Effector memory CD8-positive, alpha-beta T cell (primary cell): ENCODE measurements at regions not wholly inside any gene's neighbourhood (a gene's known extent, or its start where the extent isn't known, plus 50 kb on each side); places are given as distances from the start of the nearest gene placed in this dataset.

Experiments used
- ATAC-seq: fragments of 150-1000 bp; cut with Tn5 transposase; replicated peaks from 2 replicates; pipeline ENCODE4 v1.10.0; 2021; ENCODE audit warnings: mild to moderate bottlenecking, moderate library complexity
- DNase-seq, 3 experiments: peaks; one replicate each; pipeline ENCODE4 v3.0.0; 2021
- H3K27ac Mint-ChIP-seq, 2 donors: one replicate each; pipeline ENCODE4 v1.8.0; 2022; ENCODE audit warnings: mild to moderate bottlenecking in 2 of 2, mixed read lengths in 2 of 2, moderate library complexity in 2 of 2
- H3K27me3 Mint-ChIP-seq, 2 donors: one replicate each; pipeline ENCODE4 v1.8.0; 2022; ENCODE audit warnings: mixed read lengths in 2 of 2
- H3K36me3 Mint-ChIP-seq: one replicate; pipeline ENCODE4 v1.8.0; 2022; ENCODE audit warnings: mild to moderate bottlenecking, moderate library complexity, mixed read lengths; ENCODE audit not compliant: insufficient read depth
- H3K4me1 Mint-ChIP-seq, 2 donors: one replicate each; pipeline ENCODE4 v1.8.0; 2022; ENCODE audit warnings: low read depth in 2 of 2, mixed read lengths in 2 of 2
- H3K4me3 Mint-ChIP-seq, 2 donors: one replicate each; pipeline ENCODE4 v1.8.0; 2022; ENCODE audit warnings: mild to moderate bottlenecking in 2 of 2, mixed read lengths in 2 of 2, moderate library complexity in 2 of 2
- H3K9me3 Mint-ChIP-seq, 2 donors: one replicate each; pipeline ENCODE4 v1.8.0; 2022; ENCODE audit warnings: mixed read lengths in 2 of 2

DNA sequence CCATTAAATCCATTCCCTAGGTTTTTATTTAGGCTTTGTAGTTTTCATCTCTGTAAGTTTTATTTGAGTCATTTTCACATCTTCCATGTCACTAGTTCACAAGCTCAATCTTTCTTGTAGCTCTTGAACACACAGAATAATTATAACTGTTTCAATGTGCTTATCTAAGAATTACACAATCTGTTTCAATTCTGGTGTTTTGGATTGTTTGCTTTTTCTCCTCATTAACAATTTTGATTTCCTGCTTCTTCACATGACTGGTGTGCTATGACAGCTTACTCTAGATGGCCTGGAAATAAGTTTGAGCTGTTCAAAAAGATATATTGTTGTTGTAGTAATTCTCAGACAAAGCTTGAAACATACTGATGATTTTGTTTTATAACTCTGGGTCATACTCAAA lies 1974.1 kb upstream of the NUDT12 start:
- Mint-ChIP-seq H3K36me3 (no peaks in the 10 kb centered on the region), H3K27me3 (no peaks in the 10 kb centered on the region), H3K4me3 (no peak overlapping the region), H3K27ac (no peak overlapping the region), H3K4me1 (no peaks in the 10 kb centered on the region), H3K9me3 (peaks cover 0 to 2% of the 10 kb centered on the region in 2 donors)
- no peak for ATAC-seq
- no peak for DNase-seq

DNA sequence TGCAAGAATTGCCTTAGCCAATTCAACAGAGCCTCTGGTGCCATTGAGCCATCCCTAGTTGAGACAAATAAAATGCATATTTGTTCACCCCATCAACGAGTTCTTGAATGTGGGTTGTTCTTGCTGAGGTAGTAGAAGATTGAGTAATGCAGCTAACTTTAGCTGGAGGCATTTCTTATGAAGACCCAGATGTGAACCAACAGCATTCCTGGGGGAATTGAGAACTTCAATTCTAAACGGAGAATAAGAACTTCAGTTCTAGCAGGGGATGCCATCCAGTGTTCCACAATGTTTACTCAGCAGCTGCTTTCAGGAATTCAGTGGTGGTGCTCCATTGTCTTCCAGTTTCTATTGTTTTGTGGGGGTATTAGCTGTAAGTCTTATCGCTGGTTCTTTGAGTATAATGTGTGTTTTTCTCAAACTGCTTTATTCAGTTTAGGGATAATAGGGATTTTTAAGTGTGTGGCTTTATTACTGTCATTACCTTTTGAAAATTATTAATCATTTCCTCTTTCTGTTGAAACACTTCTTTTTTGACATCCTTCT lies 1968.2 kb upstream of the NUDT12 start:
- DNase-seq (no peak), ATAC-seq (no peak)
- peaks cover 9 to 15% of the 10 kb centered on the region in 2 donors for H3K9me3 Mint-ChIP-seq
- H3K27me3 Mint-ChIP-seq: no peaks in the 10 kb centered on the region
- no peak overlapping the region for H3K27ac Mint-ChIP-seq
- H3K4me1 Mint-ChIP-seq: no peaks in the 10 kb centered on the region
- H3K36me3 Mint-ChIP-seq: no peaks in the 10 kb centered on the region
- no peak overlapping the region for H3K4me3 Mint-ChIP-seq

DNA sequence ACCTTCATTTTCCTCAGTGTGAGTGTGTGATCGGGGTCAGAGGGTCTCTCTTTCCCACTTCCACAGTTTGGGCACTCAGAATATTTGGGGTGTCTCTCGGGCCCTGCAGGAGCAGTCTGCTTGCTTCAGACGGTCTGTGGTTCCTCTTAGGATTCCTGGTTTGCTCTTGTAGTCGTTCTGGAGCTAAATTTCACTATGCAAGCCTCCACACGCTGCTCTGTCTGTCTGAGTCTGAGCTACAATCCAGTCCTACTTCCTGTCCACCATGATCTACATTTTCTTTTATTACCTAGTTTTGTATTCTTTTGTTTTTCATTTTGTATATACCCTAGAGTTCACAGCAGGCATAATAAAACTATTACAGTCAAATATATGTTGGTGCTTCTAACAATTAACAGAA lies 1967.3 kb upstream of the NUDT12 start:
- no peak for DNase-seq
- Mint-ChIP-seq H3K4me3 (no peak overlapping the region), H3K4me1 (no peaks in the 10 kb centered on the region), H3K27me3 (no peaks in the 10 kb centered on the region), H3K36me3 (no peaks in the 10 kb centered on the region), H3K27ac (no peak overlapping the region), H3K9me3 (peaks cover 9 to 16% of the 10 kb centered on the region in 2 donors)
- no peak for ATAC-seq

DNA sequence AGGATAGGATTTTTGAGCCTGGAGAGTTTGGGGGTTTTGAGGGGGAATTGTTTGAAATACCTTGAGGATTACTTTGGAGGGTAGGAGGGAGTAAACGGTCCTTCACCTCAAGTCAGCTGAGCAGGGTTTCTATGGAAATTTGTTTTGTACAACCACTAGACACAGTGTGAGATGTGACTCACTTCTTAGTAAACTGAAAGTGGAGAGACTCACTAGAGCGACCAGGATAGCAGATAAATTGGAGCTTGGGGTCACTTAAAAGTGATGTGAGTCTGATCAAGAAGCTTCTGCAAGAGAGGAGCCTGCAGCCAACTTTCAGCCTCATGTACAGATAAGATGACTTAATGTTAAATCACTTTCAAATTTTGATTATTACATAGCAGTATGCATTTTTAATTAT lies 1945.9 kb upstream of the NUDT12 start:
- ATAC-seq: no peak
- no peaks in the 10 kb centered on the region for H3K4me1 Mint-ChIP-seq
- H3K27me3 Mint-ChIP-seq: no peaks in the 10 kb centered on the region
- no peak overlapping the region for H3K4me3 Mint-ChIP-seq
- H3K36me3 Mint-ChIP-seq: no peaks in the 10 kb centered on the region
- peaks cover 0 to 14% of the 10 kb centered on the region in 2 donors for H3K9me3 Mint-ChIP-seq
- DNase-seq: no peak
- no peak overlapping the region for H3K27ac Mint-ChIP-seq

DNA sequence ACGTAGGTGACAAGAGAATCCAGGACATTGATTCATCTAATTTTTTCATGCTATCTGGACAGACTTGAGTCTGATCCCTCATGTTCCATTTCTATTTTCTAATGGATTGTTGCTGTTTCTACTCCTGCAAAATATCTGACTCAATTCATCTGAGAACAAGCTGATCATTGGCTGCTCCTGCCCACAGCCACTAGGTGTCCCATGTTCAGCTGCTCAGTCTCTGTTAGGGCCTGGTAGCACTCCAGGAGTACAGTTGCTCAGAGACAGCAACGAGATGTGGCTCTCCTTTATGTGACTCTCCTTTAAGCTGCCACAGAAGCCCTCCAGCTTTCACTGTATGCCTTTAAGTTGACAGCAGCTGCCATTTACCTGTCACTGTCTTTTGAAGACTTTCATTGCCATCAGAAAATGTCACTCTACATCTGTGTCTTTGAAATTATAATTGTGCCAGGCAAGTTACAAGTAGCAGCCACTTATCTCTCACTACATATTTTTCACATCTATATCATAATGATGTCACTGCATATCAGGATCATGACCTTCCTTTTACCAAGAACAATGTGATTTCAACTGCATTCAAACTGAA lies 1944.2 kb upstream of the NUDT12 start:
- Mint-ChIP-seq H3K27me3 (no peaks in the 10 kb centered on the region), H3K36me3 (no peaks in the 10 kb centered on the region), H3K9me3 (peaks cover 0 to 9% of the 10 kb centered on the region in 2 donors), H3K4me3 (no peak overlapping the region), H3K4me1 (no peaks in the 10 kb centered on the region), H3K27ac (no peak overlapping the region)
- ATAC-seq (no peak), DNase-seq (no peak)

DNA sequence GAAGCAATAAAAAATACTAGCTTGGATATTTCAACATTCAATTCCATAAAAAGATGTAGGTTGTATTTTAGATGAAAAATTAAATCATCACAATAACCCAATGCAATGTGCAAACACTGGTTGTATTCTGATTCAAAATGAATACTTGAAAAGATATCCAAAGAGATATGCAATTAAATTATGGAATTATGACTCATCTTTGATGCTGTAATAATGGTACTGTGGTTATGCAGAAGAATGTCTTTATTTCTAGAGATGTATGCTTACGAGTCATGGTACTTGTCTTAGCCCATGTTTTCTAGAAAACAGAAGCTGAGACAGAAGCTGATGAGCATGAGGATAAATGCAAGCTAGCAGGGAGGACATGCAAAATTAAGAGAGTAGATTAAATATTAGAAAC lies 1941.4 kb upstream of the NUDT12 start:
- no peak for DNase-seq
- H3K36me3 Mint-ChIP-seq: no peaks in the 10 kb centered on the region

DNA sequence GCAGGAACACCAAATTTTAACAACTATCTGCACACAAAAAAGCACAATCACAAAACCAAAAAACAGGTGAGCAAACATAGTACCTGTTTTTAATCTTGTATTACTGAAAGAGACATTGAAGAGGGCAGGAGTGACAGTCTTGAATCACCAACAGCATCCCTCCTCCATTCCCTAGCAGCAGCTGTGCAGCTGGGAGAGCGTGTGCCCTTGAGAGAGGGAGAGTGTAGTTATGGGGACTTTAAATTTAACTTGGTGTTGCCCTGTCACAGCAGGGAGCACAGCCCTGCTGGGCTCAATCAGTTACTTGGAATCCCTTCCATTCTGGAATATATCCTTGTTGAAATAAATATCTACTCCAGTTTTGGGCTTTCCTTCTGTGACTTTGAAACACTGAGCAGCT lies 1938.7 kb upstream of the NUDT12 start:
- Mint-ChIP-seq H3K9me3 (no peaks in the 10 kb centered on the region), H3K36me3 (peaks cover 2% of the 10 kb centered on the region), H3K27ac (no peak overlapping the region), H3K27me3 (no peaks in the 10 kb centered on the region), H3K4me1 (no peaks in the 10 kb centered on the region), H3K4me3 (no peak overlapping the region)
- DNase-seq (no peak), ATAC-seq (no peak)

More for the DNA sequence above, 1941.4 kb upstream of the NUDT12 start:
- no peak overlapping the region for H3K4me3 Mint-ChIP-seq
- no peak for ATAC-seq
- H3K27ac Mint-ChIP-seq: no peak overlapping the region
- H3K4me1 Mint-ChIP-seq: no peaks in the 10 kb centered on the region
- H3K9me3 Mint-ChIP-seq: peaks cover 0 to 5% of the 10 kb centered on the region in 2 donors
- H3K27me3 Mint-ChIP-seq: no peaks in the 10 kb centered on the region

DNA sequence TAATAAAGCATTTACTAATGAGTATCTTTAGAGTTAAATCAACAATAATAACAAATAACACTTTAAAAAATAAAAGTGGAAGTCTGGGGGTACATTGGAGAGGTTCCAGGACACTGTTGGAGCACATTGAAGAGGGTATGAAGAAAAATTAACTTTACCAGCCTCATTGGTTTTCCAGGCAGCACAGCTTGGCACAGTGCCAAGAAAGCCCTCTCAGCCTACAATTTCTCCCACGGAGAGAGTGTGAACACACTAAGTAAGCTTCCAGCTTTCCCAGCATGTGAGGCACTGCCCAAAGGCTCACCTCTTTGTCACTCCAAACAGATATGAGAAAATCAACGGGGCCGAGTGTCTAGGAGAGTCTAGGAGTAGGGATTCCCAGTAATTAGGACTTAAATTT lies 1912.8 kb upstream of the NUDT12 start:
- Mint-ChIP-seq H3K4me1 (no peaks in the 10 kb centered on the region), H3K27ac (no peak overlapping the region), H3K4me3 (no peak overlapping the region), H3K9me3 (peaks cover 3 to 15% of the 10 kb centered on the region in 2 donors), H3K36me3 (no peaks in the 10 kb centered on the region), H3K27me3 (no peaks in the 10 kb centered on the region)
- no peak for ATAC-seq
- DNase-seq: no peak

DNA sequence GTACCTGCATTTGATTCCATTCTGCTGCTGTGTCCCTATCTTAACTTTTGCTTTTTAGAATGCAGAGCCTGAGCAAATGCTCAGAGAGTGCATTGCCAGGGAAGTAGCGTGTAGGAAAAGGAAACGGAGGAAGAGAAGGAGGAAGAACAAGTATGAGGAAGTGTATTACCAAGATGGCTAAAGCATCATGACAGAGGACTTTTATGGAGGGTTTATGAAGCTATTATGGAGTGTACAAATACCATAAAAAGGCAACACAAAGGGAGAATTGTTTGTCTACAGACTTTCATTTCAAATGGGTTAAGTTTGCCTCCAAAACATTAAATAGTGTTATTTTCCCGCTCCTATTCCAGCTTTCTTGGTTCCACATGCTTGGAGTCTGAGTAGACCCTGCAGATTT lies 1899.8 kb upstream of the NUDT12 start:
- DNase-seq (no peak), ATAC-seq (no peak)
- Mint-ChIP-seq H3K27ac (no peak overlapping the region), H3K27me3 (no peaks in the 10 kb centered on the region), H3K36me3 (no peaks in the 10 kb centered on the region), H3K4me3 (no peak overlapping the region), H3K9me3 (peaks cover 14% of the 10 kb centered on the region in 2 donors), H3K4me1 (no peaks in the 10 kb centered on the region)

DNA sequence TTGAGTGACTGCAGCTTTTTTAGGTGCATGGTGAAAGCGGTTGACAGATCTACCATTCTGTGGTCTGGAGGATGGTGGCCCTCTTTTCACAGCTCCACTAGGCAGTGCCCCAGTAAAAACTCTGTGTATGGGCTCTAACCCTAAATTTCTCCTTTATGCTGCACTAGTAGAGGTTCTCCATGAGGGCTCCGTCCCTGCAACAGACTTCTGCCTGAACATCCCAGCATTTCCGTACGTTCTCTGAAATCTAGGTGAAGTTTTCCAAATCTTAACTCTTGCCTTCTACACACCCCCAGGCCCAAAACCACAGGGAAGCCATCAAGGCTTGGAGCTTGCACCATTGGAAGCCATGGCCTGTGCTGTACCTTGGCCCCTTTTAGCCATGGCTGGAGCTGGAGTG lies 1898.1 kb upstream of the NUDT12 start:
- H3K4me1 Mint-ChIP-seq: no peaks in the 10 kb centered on the region
- H3K4me3 Mint-ChIP-seq: no peak overlapping the region
- peaks cover 14% of the 10 kb centered on the region in 2 donors for H3K9me3 Mint-ChIP-seq
- no peak for DNase-seq
- no peaks in the 10 kb centered on the region for H3K36me3 Mint-ChIP-seq
- no peak overlapping the region for H3K27ac Mint-ChIP-seq
- no peak for ATAC-seq
- H3K27me3 Mint-ChIP-seq: no peaks in the 10 kb centered on the region

DNA sequence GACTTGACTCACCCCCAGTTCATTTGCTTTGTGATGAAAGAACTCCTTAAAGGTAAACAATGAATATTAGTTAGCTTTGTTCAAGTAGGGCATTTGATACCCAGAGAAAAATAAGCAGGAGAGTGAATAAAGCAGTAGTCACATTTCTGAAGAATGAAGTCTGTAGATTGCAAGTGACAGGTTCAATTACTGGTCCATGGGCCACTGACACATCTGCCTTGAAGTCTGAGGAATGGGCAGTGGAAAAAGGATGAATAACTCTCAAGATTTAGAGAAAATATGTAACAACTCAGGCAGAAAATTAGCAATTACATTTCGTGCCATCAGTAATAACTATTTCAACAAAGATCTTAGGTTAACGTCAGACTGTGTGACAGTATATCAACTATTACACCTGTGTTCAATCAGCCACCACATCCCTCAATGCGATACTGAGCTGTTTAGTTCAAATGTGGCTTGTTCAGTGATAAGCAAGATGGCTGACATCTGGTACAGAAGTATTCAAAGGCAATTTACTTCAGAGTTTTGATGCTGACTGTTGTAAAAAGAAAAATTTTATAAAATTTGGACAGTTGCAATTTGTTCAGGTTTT lies 1890.7 kb upstream of the NUDT12 start:
- no peaks in the 10 kb centered on the region for H3K27me3 Mint-ChIP-seq
- no peak overlapping the region for H3K27ac Mint-ChIP-seq
- no peaks in the 10 kb centered on the region for H3K4me1 Mint-ChIP-seq
- H3K36me3 Mint-ChIP-seq: no peaks in the 10 kb centered on the region
- no peak for ATAC-seq
- DNase-seq: no peak
- H3K9me3 Mint-ChIP-seq: peaks cover 9% of the 10 kb centered on the region in 2 donors
- no peak overlapping the region for H3K4me3 Mint-ChIP-seq

DNA sequence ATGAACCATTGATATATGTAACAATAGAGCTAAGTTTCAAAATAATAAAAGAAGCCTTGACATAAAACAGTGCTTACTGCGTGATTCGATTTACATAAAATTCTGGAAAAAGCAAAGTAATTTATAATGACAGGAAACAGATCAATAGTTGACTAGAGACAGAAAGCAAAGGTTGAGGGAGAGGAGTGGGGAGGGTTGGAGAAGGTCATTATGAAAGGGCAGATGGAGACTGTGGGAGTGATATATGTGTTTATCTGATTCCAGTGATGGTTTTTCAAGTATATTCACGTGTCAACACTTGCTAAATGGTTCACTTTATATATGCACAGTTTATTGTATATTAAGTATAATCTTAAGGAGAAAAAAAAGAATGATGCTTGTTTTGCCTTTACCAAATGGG lies 1885.7 kb upstream of the NUDT12 start:
- H3K27ac Mint-ChIP-seq: no peak overlapping the region
- peaks cover 12 to 17% of the 10 kb centered on the region in 2 donors for H3K9me3 Mint-ChIP-seq
- no peaks in the 10 kb centered on the region for H3K27me3 Mint-ChIP-seq
- H3K36me3 Mint-ChIP-seq: no peaks in the 10 kb centered on the region
- H3K4me3 Mint-ChIP-seq: no peak overlapping the region
- H3K4me1 Mint-ChIP-seq: no peaks in the 10 kb centered on the region
- DNase-seq (no peak), ATAC-seq (no peak)

DNA sequence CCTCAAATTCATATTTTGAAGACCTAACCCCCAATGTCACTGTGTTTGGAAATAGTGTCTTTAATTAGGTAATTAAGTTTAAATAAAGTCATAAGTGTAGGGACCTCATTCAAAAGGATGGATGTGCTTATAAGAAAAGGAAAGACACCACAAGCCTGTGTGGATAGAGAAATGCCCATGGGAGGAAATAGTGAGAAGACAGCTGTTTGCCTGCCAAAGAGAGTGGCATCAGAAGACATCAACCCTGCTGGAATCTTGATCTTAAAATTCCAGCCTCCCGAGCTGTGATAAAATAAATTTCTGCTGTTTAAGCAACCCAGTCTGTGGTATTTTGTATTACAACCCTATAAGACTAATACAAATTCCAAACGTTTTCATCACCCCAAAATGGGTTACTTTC lies 1867.9 kb upstream of the NUDT12 start:
- H3K9me3 Mint-ChIP-seq: peaks cover 0 to 3% of the 10 kb centered on the region in 2 donors
- H3K4me3 Mint-ChIP-seq: no peak overlapping the region
- no peak overlapping the region for H3K27ac Mint-ChIP-seq
- no peaks in the 10 kb centered on the region for H3K27me3 Mint-ChIP-seq
- DNase-seq (no peak), ATAC-seq (no peak)
- no peaks in the 10 kb centered on the region for H3K36me3 Mint-ChIP-seq
- H3K4me1 Mint-ChIP-seq: no peaks in the 10 kb centered on the region
